ENCODE measurements at regions not wholly inside any gene's neighbourhood (a gene's known extent, or its start where the extent isn't known, plus 50 kb on each side); places are given as distances from the start of the nearest gene placed in this dataset.
"Not testable (repeated sequence)": the region's sequence is repeated elsewhere in the genome, so short reads cannot be mapped to it uniquely, and the experiment has no call there.

DNA sequence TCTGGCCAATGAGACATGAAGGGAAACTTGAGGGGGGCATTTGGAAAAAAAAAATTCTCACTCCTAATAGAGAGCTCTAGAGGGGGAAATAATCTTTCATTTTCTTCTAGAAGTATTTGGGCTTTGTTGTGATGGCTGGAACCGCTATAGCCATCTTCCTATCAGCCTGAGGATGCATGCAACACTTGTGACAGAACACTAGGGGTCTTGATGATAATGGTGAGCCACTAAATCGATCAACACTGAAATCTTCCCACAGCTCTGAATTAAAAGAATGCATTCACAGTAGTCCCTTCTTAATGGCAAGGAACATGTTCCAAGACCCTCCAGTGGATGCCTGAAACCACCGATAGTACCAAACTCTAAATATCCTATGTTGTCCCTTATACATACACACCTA, 325.3 kb downstream of the LNPK start:
- ATAC-seq (ENCODE audit: low read depth) (no peak), DNase-seq (ENCODE audit: low spot score in 2 of 2) (no peak)
- Mint-ChIP-seq H3K4me1 (no peaks in the 10 kb centered on the region), H3K9me3 (peaks cover 5% of the 10 kb centered on the region), H3K27me3 (no peaks in the 10 kb centered on the region), H3K27ac (no peak overlapping the region), H3K4me3 (no peak overlapping the region), H3K36me3 (no peaks in the 10 kb centered on the region)

DNA sequence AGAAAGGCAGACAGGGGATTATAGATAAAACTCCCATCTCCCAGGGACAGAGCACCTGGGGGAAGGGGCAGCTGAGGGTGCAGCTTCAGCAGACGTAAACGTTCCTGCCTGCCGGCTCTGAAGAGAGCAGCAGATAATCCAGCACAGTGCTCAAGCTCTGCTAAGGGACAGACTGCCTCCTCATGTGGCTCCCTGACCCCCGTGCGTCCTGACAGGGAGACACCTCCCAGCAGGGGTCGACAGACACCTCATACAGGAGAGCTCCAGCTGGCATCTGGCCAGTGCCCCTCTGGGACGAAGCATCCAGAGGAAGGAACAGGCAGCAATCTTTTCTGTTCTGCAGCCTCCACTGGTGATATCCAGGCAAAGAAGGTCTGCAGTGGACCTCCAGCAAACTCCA, 333.3 kb downstream of the LNPK start:
- not testable (repeated sequence) for H3K4me3 Mint-ChIP-seq; ATAC-seq (ENCODE audit: low read depth); DNase-seq (ENCODE audit: low spot score in 2 of 2); H3K27me3 Mint-ChIP-seq; H3K36me3 Mint-ChIP-seq; H3K4me1 Mint-ChIP-seq; H3K27ac Mint-ChIP-seq; H3K9me3 Mint-ChIP-seq

DNA sequence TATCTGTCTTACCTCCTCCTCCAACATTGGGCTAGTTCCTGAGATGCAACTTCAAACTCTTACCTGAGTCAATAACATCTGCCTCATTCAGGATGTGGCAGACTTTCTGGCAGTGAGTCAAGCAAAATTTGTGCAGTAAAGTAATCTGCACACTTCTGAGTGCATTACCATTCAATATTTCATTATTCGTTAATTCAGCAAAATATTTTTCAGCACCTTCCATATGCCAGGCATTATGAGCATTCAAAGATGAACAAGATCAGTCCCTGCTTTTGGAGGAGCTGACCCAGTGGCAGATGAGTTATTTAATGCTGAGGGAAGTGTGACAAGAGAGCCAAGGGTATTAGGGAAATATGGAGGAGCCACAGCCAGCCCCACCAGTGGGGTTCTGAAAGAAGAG, 339.7 kb downstream of the LNPK start:
- no peaks in the 10 kb centered on the region for H3K9me3 Mint-ChIP-seq

DNA sequence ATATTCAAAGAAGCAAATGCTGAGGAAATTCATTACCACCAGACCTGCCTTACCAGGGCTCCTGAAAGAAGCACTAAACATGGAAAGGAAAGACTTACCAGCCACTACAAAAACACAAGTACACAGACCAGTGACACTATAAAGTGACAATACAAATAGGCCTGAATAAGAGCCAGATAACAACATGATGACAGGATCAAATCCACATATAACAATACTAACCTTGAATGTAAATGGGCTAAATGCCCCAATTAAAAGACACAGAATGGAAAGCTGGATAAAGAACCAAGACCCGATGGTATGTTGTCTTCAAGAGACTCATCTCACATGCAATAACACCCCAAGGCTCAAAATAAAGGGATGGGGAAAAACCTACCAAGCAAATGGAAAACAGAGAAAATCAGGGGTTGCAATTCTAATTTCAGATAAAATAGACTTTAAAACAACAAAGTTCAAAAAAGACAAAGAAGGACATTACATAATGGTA, 353.4 kb downstream of the LNPK start:
- no peak overlapping the region for H3K27ac Mint-ChIP-seq
- peaks cover 5% of the 10 kb centered on the region for H3K27me3 Mint-ChIP-seq
- ATAC-seq (ENCODE audit: low read depth) (no peak), DNase-seq (ENCODE audit: low spot score in 2 of 2) (no peak)
- no peak overlapping the region for H3K4me3 Mint-ChIP-seq
- peaks cover 2% of the 10 kb centered on the region for H3K9me3 Mint-ChIP-seq
- no peaks in the 10 kb centered on the region for H3K36me3 Mint-ChIP-seq
- H3K4me1 Mint-ChIP-seq, result no peaks in the 10 kb centered on the region

More for the DNA sequence above, 339.7 kb downstream of the LNPK start:
- no peak for ATAC-seq (ENCODE audit: low read depth)
- DNase-seq (ENCODE audit: low spot score in 2 of 2), result no peak
- Mint-ChIP-seq H3K4me1 (no peaks in the 10 kb centered on the region), H3K27ac (no peak overlapping the region), H3K4me3 (no peak overlapping the region), H3K36me3 (no peaks in the 10 kb centered on the region), H3K27me3 (peaks cover 3% of the 10 kb centered on the region)

DNA sequence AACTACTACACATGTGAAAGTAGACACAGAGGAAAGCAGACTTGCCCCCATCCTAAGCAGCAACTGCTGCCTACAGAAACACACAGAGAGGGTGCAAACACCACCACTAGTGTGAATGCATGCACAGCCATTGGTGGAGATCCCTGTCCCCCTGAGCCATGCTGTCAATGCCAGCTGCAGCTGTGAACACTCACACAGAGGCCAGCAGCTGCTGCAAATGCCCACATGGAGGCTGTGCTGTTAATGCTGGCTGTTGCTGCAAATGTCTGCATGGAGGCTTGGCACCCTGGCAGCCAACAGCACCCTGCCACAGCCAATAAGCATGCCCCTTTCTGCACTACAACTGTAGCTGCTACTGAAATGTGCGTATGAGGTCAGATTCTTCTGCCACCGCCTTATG, 355.0 kb downstream of the LNPK start:
- Mint-ChIP-seq H3K9me3 (peaks cover 2% of the 10 kb centered on the region), H3K27ac (no peak overlapping the region), H3K27me3 (peaks cover 5% of the 10 kb centered on the region), H3K4me1 (no peaks in the 10 kb centered on the region), H3K36me3 (no peaks in the 10 kb centered on the region), H3K4me3 (no peak overlapping the region)
- ATAC-seq (ENCODE audit: low read depth) (no peak), DNase-seq (ENCODE audit: low spot score in 2 of 2) (no peak)

DNA sequence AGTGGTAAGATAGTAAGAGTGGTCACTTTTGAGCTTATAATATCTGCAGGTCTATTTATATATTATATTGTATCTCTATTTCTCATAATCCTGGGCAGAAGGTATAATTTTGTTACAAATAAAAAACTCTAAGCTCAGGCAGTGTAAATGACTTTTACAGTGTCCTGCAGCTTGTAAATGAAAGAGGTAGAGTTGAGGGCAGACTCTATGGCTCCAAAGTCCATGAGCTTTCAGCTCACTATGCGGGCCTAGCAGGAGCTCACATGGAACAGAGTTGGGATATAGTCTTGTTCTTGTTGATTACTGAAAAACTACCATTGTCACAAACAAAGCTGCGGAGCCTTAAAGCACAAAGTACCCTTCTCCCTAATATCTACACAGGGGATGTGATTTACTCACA, 361.4 kb downstream of the LNPK start:
- Mint-ChIP-seq H3K36me3 (no peaks in the 10 kb centered on the region), H3K27ac (no peak overlapping the region), H3K4me3 (no peak overlapping the region), H3K9me3 (no peaks in the 10 kb centered on the region), H3K4me1 (no peaks in the 10 kb centered on the region), H3K27me3 (no peaks in the 10 kb centered on the region)
- DNase-seq (ENCODE audit: low spot score in 2 of 2) (no peak), ATAC-seq (ENCODE audit: low read depth) (no peak)

DNA sequence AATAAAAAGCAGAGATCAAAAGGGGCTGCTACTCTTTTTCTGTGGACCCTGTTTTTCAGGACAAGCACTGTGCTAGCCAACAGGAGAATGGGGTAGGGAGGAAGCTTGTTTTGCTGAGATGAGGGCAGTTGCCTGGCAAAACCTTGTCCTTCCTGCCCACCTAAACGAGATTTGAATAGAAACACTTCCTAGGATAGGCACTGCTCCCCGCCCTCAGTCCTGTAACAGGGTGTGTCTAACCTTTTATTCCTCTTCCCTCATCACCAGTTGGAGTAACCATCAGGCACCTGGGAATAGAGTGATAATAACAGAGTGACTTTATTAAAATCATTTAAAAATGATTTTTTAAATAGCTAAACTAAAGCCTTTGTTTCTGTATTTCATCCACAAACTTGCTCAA, 368.8 kb downstream of the LNPK start:
- no peaks in the 10 kb centered on the region for H3K9me3 Mint-ChIP-seq
- H3K4me3 Mint-ChIP-seq, result no peak overlapping the region
- H3K36me3 Mint-ChIP-seq, result no peaks in the 10 kb centered on the region
- no peaks in the 10 kb centered on the region for H3K4me1 Mint-ChIP-seq
- DNase-seq (ENCODE audit: low spot score in 2 of 2) (no peak), ATAC-seq (ENCODE audit: low read depth) (no peak)
- no peak overlapping the region for H3K27ac Mint-ChIP-seq
- H3K27me3 Mint-ChIP-seq, result peaks cover 2% of the 10 kb centered on the region

DNA sequence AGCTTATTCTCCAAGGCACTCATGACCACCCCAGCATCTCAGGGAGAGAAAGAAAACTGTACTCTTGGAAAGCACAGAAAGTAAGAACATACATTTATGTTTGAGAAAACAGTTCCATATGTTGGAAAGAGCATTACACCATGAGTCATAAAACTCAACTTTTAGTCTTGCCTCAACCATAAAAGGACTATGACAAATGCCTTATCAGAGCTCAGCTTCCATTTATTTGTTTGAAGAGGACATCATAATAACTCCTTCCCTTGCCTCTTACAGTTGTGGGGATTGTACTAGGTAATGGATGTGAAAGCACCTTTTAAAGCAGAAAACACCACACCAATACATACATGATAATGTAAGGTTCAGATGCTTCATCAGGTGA, 370.8 kb downstream of the LNPK start:
- no peaks in the 10 kb centered on the region for H3K9me3 Mint-ChIP-seq

DNA sequence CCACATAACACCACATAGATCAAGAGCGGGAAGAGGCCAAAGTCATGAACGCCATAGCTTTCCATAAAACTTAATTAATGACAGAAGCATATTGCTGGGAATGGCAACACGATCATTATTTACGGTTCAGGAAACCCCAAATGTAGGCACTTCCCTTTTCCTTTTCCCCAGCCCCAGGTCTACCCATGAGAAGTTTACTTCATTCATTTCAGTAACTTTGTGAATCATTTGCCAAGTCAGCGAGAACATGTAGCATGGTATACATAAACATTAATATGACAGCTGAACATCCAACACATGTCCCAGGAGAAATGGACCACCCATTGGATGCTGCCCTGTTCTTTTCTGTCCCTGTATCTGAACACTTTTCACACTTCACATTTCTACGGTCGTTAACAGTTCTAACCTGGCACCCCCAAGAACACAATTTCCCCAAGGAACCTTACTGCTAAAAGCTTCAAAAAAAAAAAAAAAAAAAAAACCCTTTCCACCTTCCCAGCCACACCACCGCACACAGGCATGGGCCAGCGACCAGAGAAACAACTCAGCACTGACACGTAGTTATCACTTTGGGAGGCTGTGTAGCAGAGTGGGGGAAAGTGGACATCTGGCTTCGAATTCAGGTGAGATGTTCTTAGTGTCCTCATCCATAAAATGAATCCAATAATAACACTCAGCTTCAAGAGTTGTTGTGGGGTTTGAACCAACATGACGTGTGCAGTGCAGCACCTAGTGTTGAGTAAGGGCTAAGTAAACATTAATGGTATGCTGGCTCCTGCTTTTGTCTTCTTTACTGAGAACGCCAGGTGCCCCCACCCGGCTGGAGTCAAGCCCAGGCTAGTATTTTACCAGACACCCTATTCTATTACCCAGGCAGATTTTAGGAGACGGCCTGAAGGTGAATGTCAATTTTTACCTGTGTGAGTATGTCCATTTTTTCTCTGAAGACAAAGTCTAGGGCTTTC, 371.5 kb downstream of the LNPK start:
- H3K4me3 Mint-ChIP-seq, result no peak overlapping the region
- DNase-seq (ENCODE audit: low spot score in 2 of 2), result no peak
- H3K4me1 Mint-ChIP-seq, result no peaks in the 10 kb centered on the region
- H3K9me3 Mint-ChIP-seq, result no peaks in the 10 kb centered on the region
- peaks cover 2% of the 10 kb centered on the region for H3K27me3 Mint-ChIP-seq
- H3K27ac Mint-ChIP-seq, result no peak overlapping the region
- ATAC-seq (ENCODE audit: low read depth), result no peak
- H3K36me3 Mint-ChIP-seq, result no peaks in the 10 kb centered on the region

More for the DNA sequence above, 370.8 kb downstream of the LNPK start:
- H3K4me1 Mint-ChIP-seq, result no peaks in the 10 kb centered on the region
- H3K27me3 Mint-ChIP-seq, result peaks cover 2% of the 10 kb centered on the region
- no peak overlapping the region for H3K27ac Mint-ChIP-seq
- DNase-seq (ENCODE audit: low spot score in 2 of 2) (no peak), ATAC-seq (ENCODE audit: low read depth) (no peak)
- H3K36me3 Mint-ChIP-seq, result no peaks in the 10 kb centered on the region
- H3K4me3 Mint-ChIP-seq, result no peak overlapping the region

DNA sequence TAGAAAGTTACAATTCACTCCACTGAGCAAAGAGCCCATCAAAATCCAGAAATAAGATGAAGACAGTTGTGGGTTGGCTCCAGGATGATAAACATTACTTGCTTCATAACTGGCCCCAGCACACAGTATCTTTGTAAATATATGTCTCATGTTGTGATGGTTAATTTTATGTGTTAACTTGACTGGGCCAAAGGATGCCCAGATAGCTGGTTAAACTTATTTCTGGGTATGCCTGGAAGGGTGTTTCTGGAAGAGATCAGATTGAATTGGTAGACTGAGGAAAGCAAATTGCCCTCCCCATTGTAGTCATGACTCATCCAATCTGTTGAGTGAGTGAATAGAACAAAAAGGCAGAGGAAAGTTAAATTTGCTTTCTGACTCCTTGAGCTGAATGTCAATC, 373.8 kb downstream of the LNPK start:
- peaks cover 2% of the 10 kb centered on the region for H3K27me3 Mint-ChIP-seq
- no peak overlapping the region for H3K4me3 Mint-ChIP-seq
- no peaks in the 10 kb centered on the region for H3K4me1 Mint-ChIP-seq
- H3K27ac Mint-ChIP-seq, result no peak overlapping the region
- H3K36me3 Mint-ChIP-seq, result no peaks in the 10 kb centered on the region
- peaks cover 1% of the 10 kb centered on the region for H3K9me3 Mint-ChIP-seq
- ATAC-seq (ENCODE audit: low read depth) (no peak), DNase-seq (ENCODE audit: low spot score in 2 of 2) (no peak)

DNA sequence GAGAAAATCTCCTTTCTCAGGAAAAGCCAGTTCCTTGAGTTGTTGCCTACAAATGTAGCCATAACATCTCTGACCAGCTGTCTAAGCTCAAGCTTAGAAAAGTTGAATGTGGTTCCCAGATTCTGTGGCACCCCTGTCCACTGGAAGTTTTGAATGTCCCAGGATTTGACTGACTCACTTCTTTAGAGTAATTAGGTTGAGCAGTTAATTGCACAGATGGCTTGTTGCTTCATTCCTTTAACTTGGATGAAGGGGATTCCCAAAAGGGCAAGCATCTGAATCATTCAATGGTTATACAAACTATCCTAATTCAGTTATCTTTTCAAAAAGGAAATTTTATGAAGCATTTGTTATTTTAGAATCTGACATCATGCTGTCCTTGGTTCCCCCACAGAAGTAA, 374.7 kb downstream of the LNPK start:
- Mint-ChIP-seq H3K4me1 (no peaks in the 10 kb centered on the region), H3K27ac (no peak overlapping the region), H3K9me3 (peaks cover 1% of the 10 kb centered on the region), H3K4me3 (no peak overlapping the region), H3K27me3 (peaks cover 2% of the 10 kb centered on the region), H3K36me3 (no peaks in the 10 kb centered on the region)
- DNase-seq (ENCODE audit: low spot score in 2 of 2) (no peak), ATAC-seq (ENCODE audit: low read depth) (no peak)

DNA sequence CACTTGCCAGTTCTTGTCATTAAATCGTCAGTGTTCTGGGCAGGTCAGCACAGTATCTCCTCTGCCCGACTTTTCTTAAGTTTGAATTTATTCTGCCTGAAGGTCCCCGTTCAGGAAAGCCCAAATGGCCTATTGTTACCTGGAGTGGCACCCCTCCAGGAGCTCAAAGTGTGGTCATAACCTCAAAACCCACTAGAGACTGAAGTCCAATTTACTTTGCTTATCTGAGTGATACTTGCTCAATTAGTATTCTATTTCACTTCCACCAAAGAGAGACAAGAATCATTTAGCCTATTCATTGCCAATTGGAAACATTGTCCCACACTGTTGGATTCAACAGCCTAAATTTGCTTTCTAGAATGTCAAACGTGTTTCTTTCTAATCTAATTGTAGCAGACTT, 375.3 kb downstream of the LNPK start:
- Mint-ChIP-seq H3K4me3 (no peak overlapping the region), H3K27me3 (peaks cover 2% of the 10 kb centered on the region), H3K9me3 (peaks cover 1% of the 10 kb centered on the region), H3K36me3 (no peaks in the 10 kb centered on the region), H3K27ac (no peak overlapping the region), H3K4me1 (no peaks in the 10 kb centered on the region)
- ATAC-seq (ENCODE audit: low read depth) (no peak), DNase-seq (ENCODE audit: low spot score in 2 of 2) (no peak)

DNA sequence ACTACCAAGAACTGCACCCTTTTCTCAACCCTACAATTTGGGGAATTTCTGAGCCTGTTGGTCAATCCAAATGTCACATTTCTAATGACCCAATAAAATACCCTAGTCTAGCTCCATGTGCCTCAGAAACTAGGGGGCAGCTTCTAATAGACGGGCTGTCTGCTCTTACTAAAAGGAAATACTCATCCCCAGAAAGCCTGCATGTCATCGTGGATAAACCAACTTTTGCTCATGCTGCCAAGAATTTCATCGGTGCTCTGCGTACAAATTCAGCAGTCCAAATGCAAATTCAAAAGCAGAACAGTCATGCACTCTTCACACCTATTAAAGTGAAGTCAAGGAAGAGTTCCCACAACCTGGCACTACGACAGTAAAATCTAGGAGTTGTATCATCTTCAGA, 377.3 kb downstream of the LNPK start:
- H3K4me1 Mint-ChIP-seq, result no peaks in the 10 kb centered on the region
- no peaks in the 10 kb centered on the region for H3K36me3 Mint-ChIP-seq
- no peak overlapping the region for H3K27ac Mint-ChIP-seq
- peaks cover 4% of the 10 kb centered on the region for H3K27me3 Mint-ChIP-seq
- DNase-seq (ENCODE audit: low spot score in 2 of 2) (no peak), ATAC-seq (ENCODE audit: low read depth) (no peak)
- peaks cover 1% of the 10 kb centered on the region for H3K9me3 Mint-ChIP-seq
- H3K4me3 Mint-ChIP-seq, result no peak overlapping the region

DNA sequence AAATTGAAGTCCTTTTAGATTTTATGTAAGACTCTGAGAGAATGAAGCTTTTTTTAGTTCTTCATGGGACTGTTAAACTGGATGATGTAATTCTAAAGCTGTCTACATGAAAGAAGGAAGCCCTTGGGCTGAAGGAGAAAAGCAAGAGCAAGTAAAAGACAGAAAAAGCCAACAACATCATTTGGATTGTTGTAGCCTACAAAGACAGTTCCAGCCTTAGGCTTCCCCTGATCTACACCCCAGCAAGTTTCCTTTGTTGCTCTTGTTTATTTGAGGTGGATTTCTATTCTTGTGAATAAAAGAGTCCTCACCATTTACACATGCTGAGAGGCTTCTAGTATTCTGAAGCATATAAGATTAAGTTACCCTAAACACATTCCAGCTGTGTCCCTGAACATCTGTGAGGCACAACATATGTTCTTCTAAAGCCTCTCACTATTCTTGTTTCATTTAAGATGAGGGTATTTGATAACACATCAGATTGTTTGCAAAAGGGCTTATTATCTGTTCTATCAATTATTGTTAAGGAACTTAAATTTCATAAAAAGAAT, 377.8 kb downstream of the LNPK start:
- peaks cover 4% of the 10 kb centered on the region for H3K27me3 Mint-ChIP-seq
- no peak overlapping the region for H3K27ac Mint-ChIP-seq
- ATAC-seq (ENCODE audit: low read depth) (no peak), DNase-seq (ENCODE audit: low spot score in 2 of 2) (no peak)
- H3K36me3 Mint-ChIP-seq, result no peaks in the 10 kb centered on the region
- H3K9me3 Mint-ChIP-seq, result peaks cover 1% of the 10 kb centered on the region
- H3K4me3 Mint-ChIP-seq, result no peak overlapping the region
- no peaks in the 10 kb centered on the region for H3K4me1 Mint-ChIP-seq

DNA sequence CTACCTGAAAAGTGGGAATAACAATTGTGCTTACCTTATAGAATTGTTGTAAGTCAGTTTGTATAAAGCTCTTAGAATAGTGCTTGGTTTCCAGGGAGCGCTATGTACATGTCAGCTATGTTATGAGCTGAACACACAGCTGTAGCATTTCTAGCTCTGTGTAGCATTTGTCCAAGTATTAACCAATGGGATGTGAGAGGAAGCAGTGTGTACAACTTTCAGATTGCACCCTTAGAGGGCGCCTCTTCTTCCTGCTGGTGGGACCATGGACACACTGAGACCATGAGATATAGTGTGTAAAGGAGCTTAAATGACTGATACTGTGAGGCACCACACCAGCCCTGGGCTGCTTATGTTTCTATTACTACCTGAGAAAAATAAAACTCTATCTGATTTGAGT, 380.2 kb downstream of the LNPK start:
- peaks cover 1% of the 10 kb centered on the region for H3K9me3 Mint-ChIP-seq
- H3K4me3 Mint-ChIP-seq, result no peak overlapping the region
- no peaks in the 10 kb centered on the region for H3K36me3 Mint-ChIP-seq
- no peak overlapping the region for H3K27ac Mint-ChIP-seq
- peaks cover 4% of the 10 kb centered on the region for H3K27me3 Mint-ChIP-seq
- DNase-seq (ENCODE audit: low spot score in 2 of 2) (no peak), ATAC-seq (ENCODE audit: low read depth) (no peak)
- no peaks in the 10 kb centered on the region for H3K4me1 Mint-ChIP-seq
